H9 (cell line): ENCODE measurements at regions not wholly inside any gene's neighbourhood (a gene's known extent, or its start where the extent isn't known, plus 50 kb on each side); places are given as distances from the start of the nearest gene placed in this dataset.

ENCODE experiments used
- DNase-seq: peaks from one replicate; pipeline ENCODE4 v3.0.0-alpha.2; 2017
- H2AFZ ChIP-seq: one replicate; pipeline ENCODE4 v1.6.1; 2013; ENCODE audit warnings: mild to moderate bottlenecking, low read length, control low read depth, moderate library complexity
- H2AK5ac ChIP-seq: 2 replicates; pipeline ENCODE4 v1.6.1; 2013; ENCODE audit warnings: low read length, control low read depth, mixed read lengths; ENCODE audit not compliant: insufficient read length
- H2BK120ac ChIP-seq: one replicate; pipeline ENCODE4 v1.6.1; 2013; ENCODE audit warnings: low read depth, mild to moderate bottlenecking, low read length, control low read depth, inconsistent platforms; ENCODE audit not compliant: poor library complexity, severe bottlenecking
- H2BK12ac ChIP-seq: 2 replicates; pipeline ENCODE4 v1.6.1; 2013; ENCODE audit warnings: low read length, control low read depth, mixed read lengths, low read depth; ENCODE audit not compliant: insufficient read length
- H2BK15ac ChIP-seq: 2 replicates; pipeline ENCODE4 v1.6.1; 2013; ENCODE audit warnings: low read depth, low read length, control low read depth
- H2BK20ac ChIP-seq: one replicate; pipeline ENCODE4 v1.6.1; 2013; ENCODE audit warnings: low read depth, mild to moderate bottlenecking, low read length, control low read depth, inconsistent platforms; ENCODE audit not compliant: poor library complexity, severe bottlenecking
- H2BK5ac ChIP-seq: 2 replicates; pipeline ENCODE4 v1.6.1; 2013; ENCODE audit warnings: low read length, control low read depth, mixed read lengths; ENCODE audit not compliant: insufficient read length
- H3K14ac ChIP-seq: 2 replicates; pipeline ENCODE4 v1.6.1; 2013; ENCODE audit warnings: low read length, control low read depth; ENCODE audit not compliant: insufficient read depth
- H3K18ac ChIP-seq: 2 replicates; pipeline ENCODE4 v1.6.1; 2013; ENCODE audit warnings: low read depth, mild to moderate bottlenecking, mixed read lengths, low read length, control low read depth; ENCODE audit not compliant: insufficient read length
- H3K23ac ChIP-seq: 2 replicates; pipeline ENCODE4 v1.6.1; 2013; ENCODE audit warnings: low read length, control low read depth, mixed read lengths, low read depth; ENCODE audit not compliant: insufficient read length
- H3K23me2 ChIP-seq: 2 replicates; pipeline ENCODE4 v1.6.1; 2013; ENCODE audit warnings: low read depth, mild to moderate bottlenecking, mixed read lengths, low read length, control low read depth; ENCODE audit not compliant: insufficient read length, poor library complexity, severe bottlenecking
- H3K27ac ChIP-seq: 2 replicates; pipeline ENCODE4 v1.5.1; 2013; ENCODE audit warnings: low read length, control low read depth, mixed read lengths, low read depth; ENCODE audit not compliant: insufficient read length
- H3K27me3 ChIP-seq: 2 replicates; pipeline ENCODE4 v1.6.1; 2013; ENCODE audit warnings: low read length, control low read depth, inconsistent platforms; ENCODE audit not compliant: insufficient read depth
- H3K4ac ChIP-seq: 2 replicates; pipeline ENCODE4 v1.6.1; 2013; ENCODE audit warnings: low read depth, mild to moderate bottlenecking, control low read depth, inconsistent platforms, low read length, moderate library complexity
- H3K4me1 ChIP-seq: 2 replicates; pipeline ENCODE4 v1.6.1; 2013; ENCODE audit warnings: low read length, control low read depth, inconsistent platforms; ENCODE audit not compliant: insufficient read depth
- H3K4me2 ChIP-seq: 2 replicates; pipeline ENCODE4 v1.6.1; 2013; ENCODE audit warnings: low read length, control low read depth, mixed read lengths; ENCODE audit not compliant: insufficient read length, insufficient read depth
- H3K56ac ChIP-seq: 2 replicates; pipeline ENCODE4 v1.6.1; 2013; ENCODE audit warnings: low read depth, mild to moderate bottlenecking, mixed read lengths, low read length, control low read depth; ENCODE audit not compliant: insufficient read length
- H3K79me1 ChIP-seq: 2 replicates; pipeline ENCODE4 v1.6.1; 2013; ENCODE audit warnings: low read depth, mild to moderate bottlenecking, moderate library complexity, low read length, control low read depth, inconsistent platforms; ENCODE audit not compliant: insufficient read depth, poor library complexity, severe bottlenecking
- H3K79me2 ChIP-seq: 2 replicates; pipeline ENCODE4 v1.6.1; 2013; ENCODE audit warnings: low read length, control low read depth, inconsistent platforms; ENCODE audit not compliant: insufficient read depth
- H3K9ac ChIP-seq: 2 replicates; pipeline ENCODE4 v1.6.1; 2013; ENCODE audit warnings: low read length, control low read depth, mixed read lengths; ENCODE audit not compliant: insufficient read length; ENCODE audit errors: extremely low read depth
- H3K9me3 ChIP-seq: one replicate; pipeline ENCODE4 v1.6.1; 2013; ENCODE audit warnings: low read depth, low read length, inconsistent platforms; ENCODE audit not compliant: control insufficient read depth
- H3T11ph ChIP-seq: one replicate; pipeline ENCODE4 v1.6.1; 2013; ENCODE audit warnings: mild to moderate bottlenecking, low read length, control low read depth, inconsistent platforms
- H4K20me1 ChIP-seq: one replicate; pipeline ENCODE4 v1.6.1; 2013; ENCODE audit not compliant: control insufficient read depth, insufficient read length, insufficient read depth
- H4K5ac ChIP-seq: 2 replicates; pipeline ENCODE4 v1.6.1; 2013; ENCODE audit warnings: low read depth, mild to moderate bottlenecking, mixed read lengths, low read length, control low read depth; ENCODE audit not compliant: insufficient read length
- H4K8ac ChIP-seq: replicated peaks from 2 replicates; pipeline ENCODE4 v1.6.1; 2013; ENCODE audit warnings: low read length, control low read depth, mixed read lengths, low read depth; ENCODE audit not compliant: insufficient read length
- H4K91ac ChIP-seq: 2 replicates; pipeline ENCODE4 v1.6.1; 2013; ENCODE audit warnings: low read depth, mild to moderate bottlenecking, moderate library complexity, mixed read lengths, low read length, control low read depth; ENCODE audit not compliant: insufficient read length
- H3K27ac Mint-ChIP-seq, 3 experiments: 2 replicates in 2 of 3; 3 replicates in 1 of 3; pipeline ENCODE4 v1.8.0; 2020 to 2021; ENCODE audit warnings: mixed read lengths in 3 of 3, mild to moderate bottlenecking in 1 of 3, moderate library complexity in 1 of 3
- H3K27me3 Mint-ChIP-seq: 2 replicates; pipeline ENCODE4 v1.8.0; 2021; ENCODE audit warnings: low read depth, mild to moderate bottlenecking, moderate library complexity, mixed read lengths
- H3K36me3 Mint-ChIP-seq, 3 experiments: 2 replicates in 2 of 3; 3 replicates in 1 of 3; pipeline ENCODE4 v1.8.0; 2020 to 2021; ENCODE audit warnings: low read depth in 3 of 3, mixed read lengths in 3 of 3; ENCODE audit not compliant: insufficient read depth in 1 of 3
- H3K4me1 Mint-ChIP-seq, 2 experiments: 2 replicates each; pipeline ENCODE4 v1.8.0; 2020; ENCODE audit warnings: mixed read lengths in 2 of 2
- H3K4me3 Mint-ChIP-seq, 2 experiments: 2 replicates in 1 of 2; 3 replicates in 1 of 2; pipeline ENCODE4 v1.8.0; 2020 to 2021; ENCODE audit warnings: mild to moderate bottlenecking in 2 of 2, mixed read lengths in 2 of 2, moderate library complexity in 1 of 2
- H3K9me3 Mint-ChIP-seq, 2 experiments: 2 replicates in 1 of 2; 3 replicates in 1 of 2; pipeline ENCODE4 v1.8.0; 2020; ENCODE audit warnings: mild to moderate bottlenecking in 2 of 2, mixed read lengths in 2 of 2, moderate library complexity in 1 of 2
- WGBS: extraction: QIAGEN DNeasy Blood & Tissue Kit; methylation state at CpG from one replicate; pipeline ENCODE4 v1.1.7; 2013; ENCODE audit warnings: missing lambda C conversion rate, low lambda C conversion rate, mixed read lengths; ENCODE audit not compliant: insufficient read length; ENCODE audit errors: extremely low coverage; 5-methylcytosine and 5-hydroxymethylcytosine counted together
- TF ChIP-seq, protein P1 (sequence below): fragments of 200-600 bp; sonication (generic); conservative IDR thresholded peaks from 3 replicates; pipeline ENCODE4 v1.8.0; 2021; ENCODE audit warnings: antibody characterized with exemption, mild to moderate bottlenecking

DNA sequence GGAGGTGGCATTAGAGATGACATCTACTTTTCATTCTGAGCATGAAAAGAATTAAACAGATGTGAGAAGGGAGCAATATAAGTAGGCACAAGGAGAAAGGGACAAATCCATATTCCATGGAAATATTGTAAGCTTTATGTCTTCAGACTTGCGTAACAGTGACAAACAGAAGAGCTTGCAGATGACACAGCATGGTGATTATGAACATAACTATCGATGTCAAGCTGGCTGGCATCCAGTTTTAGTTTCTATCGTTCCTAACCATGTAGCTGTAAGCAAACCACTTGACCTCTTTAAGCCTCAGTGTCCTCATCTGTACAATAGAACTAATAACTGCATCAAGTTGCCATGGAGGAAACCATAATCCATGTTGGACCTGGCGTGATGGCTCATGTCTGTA, 246.7 kb upstream of the ADRA1B start:
- no peaks in the 10 kb centered on the region for H3K79me1 ChIP-seq
- no peak overlapping the region for H3K18ac ChIP-seq
- no peak overlapping the region for H3K23ac ChIP-seq
- H3K79me2 ChIP-seq = no peaks in the 10 kb centered on the region
- no peak overlapping the region for H3K27ac Mint-ChIP-seq
- H3K9me3 Mint-ChIP-seq = peaks cover 0 to 4% of the 10 kb centered on the region in 2 experiments; a peak in 3 of 5 replicates
- H3K4me3 Mint-ChIP-seq = no peak overlapping the region
- no peak overlapping the region for H4K8ac ChIP-seq
- no peak overlapping the region for H3T11ph ChIP-seq
- H2AK5ac ChIP-seq = no peak overlapping the region
- no peak overlapping the region for H4K91ac ChIP-seq
- H3K14ac ChIP-seq = no peak overlapping the region
- no peaks in the 10 kb centered on the region for H3K4me1 ChIP-seq
- no peak overlapping the region for H2BK120ac ChIP-seq
- H3K23me2 ChIP-seq = no peaks in the 10 kb centered on the region
- no peaks in the 10 kb centered on the region for H3K4me1 Mint-ChIP-seq
- no peak overlapping the region for H2BK12ac ChIP-seq
- no peak overlapping the region for H3K27ac ChIP-seq
- TF ChIP-seq, protein P1, sequence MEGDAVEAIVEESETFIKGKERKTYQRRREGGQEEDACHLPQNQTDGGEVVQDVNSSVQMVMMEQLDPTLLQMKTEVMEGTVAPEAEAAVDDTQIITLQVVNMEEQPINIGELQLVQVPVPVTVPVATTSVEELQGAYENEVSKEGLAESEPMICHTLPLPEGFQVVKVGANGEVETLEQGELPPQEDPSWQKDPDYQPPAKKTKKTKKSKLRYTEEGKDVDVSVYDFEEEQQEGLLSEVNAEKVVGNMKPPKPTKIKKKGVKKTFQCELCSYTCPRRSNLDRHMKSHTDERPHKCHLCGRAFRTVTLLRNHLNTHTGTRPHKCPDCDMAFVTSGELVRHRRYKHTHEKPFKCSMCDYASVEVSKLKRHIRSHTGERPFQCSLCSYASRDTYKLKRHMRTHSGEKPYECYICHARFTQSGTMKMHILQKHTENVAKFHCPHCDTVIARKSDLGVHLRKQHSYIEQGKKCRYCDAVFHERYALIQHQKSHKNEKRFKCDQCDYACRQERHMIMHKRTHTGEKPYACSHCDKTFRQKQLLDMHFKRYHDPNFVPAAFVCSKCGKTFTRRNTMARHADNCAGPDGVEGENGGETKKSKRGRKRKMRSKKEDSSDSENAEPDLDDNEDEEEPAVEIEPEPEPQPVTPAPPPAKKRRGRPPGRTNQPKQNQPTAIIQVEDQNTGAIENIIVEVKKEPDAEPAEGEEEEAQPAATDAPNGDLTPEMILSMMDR = no peak
- DNase-seq = no peak
- no peaks in the 10 kb centered on the region for H3K27me3 Mint-ChIP-seq
- no peak overlapping the region for H2BK5ac ChIP-seq
- H4K5ac ChIP-seq = no peak overlapping the region
- WGBS = no CpG with 5 or more reads among the region's 4 CpGs
- H3K9me3 ChIP-seq = no peaks in the 10 kb centered on the region
- H2BK20ac ChIP-seq = no peak overlapping the region
- no peak overlapping the region for H2AFZ ChIP-seq
- H3K9ac ChIP-seq = no peak overlapping the region
- no peaks in the 10 kb centered on the region for H4K20me1 ChIP-seq
- no peak overlapping the region for H3K56ac ChIP-seq
- no peaks in the 10 kb centered on the region; a peak in 1 of 7 replicates for H3K36me3 Mint-ChIP-seq
- no peak overlapping the region for H2BK15ac ChIP-seq
- no peaks in the 10 kb centered on the region for H3K27me3 ChIP-seq
- H3K4ac ChIP-seq = no peak overlapping the region
- no peak overlapping the region for H3K4me2 ChIP-seq
